IPS DF 19.7 (cell line): ENCODE measurements at regions not wholly inside any gene's neighbourhood (a gene's known extent, or its start where the extent isn't known, plus 50 kb on each side); places are given as distances from the start of the nearest gene placed in this dataset.
"Not testable (repeated sequence)": the region's sequence is repeated elsewhere in the genome, so short reads cannot be mapped to it uniquely, and the experiment has no call there.

Source experiments
- DNase-seq: peaks from one replicate; pipeline ENCODE4 v3.0.0-alpha.2; 2013; ENCODE audit warnings: low read depth, low spot score

DNA sequence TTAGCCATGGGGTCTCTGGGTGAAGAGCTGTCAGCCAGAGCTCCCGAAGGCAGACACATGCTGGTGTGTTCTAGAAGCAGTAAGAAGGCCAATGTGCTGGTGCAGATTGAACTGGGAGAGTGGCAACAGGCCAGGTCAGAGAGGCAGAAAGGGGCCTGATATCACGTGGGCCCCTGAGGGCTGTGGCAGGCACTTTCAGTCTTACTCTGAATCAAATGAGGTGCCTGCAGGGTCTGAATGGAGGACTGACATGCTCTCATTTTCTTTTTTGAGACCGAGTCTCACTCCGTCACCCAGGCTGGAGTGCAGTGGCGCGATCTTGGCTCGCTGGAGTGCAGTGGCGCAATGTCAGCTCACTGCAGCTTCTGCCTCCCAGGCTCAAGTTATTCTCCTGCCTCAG, 293.8 kb downstream of the ABCC12 start:
- DNase-seq = no peak

DNA sequence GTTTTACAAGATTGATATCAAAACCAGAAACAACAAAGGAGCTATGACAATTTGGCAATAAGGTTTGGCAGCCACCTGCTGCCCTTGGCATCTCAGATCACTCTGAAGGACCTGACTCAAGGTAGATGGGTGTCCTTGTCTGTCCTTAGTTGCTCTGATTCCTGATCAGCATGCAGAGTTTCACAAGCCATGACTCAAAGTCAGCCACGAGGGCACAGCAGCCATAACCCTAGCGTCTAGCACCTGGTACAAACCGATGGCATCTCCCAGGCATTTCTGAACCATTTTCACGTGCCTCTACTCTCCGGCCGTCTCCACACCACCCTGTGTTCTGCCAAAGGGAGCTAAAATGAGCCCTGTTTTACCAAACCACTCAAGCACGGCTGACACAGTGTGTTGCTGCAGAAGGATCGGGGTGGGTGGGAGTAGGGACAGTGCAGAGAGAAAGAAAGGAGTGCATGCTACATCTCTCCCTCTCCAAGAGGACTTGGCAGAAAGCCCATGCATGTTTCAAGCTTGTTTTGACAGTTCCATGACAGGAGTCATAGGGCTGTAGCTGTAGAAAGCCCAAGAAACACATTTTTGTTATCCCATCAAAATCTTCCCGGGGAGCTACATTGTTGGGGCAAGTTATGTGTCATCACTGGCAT, 297.3 kb downstream of the ABCC12 start:
- DNase-seq = no peak

DNA sequence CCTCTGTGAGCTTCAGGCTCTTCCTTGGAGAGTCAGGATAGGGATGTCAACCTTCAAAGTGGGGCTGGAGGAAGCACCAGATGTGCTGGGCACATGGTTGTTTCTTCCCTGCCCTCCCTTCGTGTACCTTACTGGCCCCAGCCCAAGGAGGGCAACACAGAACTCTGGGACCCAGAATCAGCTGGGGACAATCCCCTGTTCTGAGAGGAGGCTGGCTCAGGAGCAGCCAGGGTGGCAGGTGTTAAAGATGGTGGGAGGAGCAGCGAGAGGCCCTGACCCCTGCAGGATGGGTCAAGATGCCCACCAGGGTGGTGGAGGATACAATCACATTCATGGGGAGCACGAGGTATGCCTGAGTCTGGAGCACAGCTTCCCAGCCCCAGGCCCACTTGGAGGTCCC, 300.4 kb downstream of the ABCC12 start:
- no peak for DNase-seq

DNA sequence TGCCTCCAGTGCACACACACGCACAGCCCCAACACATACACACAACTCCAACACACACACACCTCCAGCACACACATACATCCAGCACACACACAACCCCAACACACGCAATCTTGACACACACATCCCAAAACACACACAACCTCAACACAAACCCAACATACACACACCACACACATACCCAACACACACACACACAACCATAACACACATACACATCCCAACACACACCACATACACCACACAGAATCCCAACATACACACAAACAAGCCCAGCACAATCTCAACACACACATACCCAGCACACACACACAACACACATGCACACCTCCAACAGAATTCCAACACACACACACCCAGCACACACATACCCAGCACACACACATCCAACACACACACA, 301.1 kb downstream of the ABCC12 start:
- no peak for DNase-seq

DNA sequence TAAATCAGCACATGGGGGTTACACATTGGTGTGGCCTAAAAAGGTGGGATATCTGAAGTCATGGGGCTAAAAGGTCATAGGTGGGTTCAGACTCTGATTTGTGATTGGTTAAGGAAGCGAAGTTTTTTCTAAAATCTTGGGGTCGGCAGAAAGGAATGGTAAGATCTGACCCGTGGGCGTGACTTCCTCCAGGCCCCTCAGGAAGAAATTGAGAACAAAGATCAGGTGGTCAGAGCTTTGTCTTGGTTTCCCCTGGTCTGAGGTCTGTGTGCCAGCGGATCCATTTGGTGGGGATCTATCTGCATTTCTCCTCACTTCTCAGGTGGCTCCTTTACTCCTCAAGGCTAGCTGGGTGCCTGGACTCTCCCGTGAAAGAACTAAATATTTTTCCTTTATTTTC, 302.8 kb downstream of the ABCC12 start:
- DNase-seq = no peak

DNA sequence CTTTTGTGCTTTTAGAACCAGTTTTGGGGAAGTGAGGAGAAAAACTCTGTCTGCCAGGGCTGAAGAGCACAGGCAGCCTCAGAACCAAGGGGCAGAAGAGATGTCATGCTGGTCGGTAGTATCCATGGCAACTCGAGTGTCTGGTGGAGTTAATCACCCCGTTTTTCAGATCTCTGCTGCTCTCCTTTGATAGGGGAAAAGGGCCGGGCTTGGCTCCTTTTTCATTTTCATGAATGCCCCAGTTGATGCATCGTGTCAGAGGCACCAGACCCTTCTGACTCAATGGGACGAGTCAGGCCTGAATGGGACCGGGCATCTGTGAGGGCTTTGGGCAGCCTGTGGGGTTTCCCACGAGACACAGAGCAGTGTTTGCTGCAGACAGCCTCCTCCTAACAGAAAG, 304.6 kb downstream of the ABCC12 start:
- DNase-seq = no peak

DNA sequence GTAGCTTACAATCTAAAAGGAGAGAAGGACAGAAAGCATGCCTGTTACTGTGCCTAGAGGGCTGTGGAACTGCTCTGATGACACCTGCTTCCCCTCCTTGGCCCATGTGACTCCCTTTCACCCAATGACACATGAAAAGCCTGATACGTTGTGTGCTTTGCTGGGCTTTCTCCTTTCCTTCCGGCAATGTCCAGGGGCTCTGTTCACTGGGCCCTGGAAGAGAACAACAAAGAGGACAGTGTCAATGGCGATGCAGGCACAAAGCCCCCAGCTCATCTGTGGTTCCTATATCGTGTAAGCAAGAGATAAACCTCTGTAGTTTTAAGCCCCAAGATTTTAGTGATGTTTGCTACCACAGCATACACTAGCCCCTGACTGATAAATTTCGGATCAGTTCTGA, 306.1 kb downstream of the ABCC12 start:
- DNase-seq = no peak

DNA sequence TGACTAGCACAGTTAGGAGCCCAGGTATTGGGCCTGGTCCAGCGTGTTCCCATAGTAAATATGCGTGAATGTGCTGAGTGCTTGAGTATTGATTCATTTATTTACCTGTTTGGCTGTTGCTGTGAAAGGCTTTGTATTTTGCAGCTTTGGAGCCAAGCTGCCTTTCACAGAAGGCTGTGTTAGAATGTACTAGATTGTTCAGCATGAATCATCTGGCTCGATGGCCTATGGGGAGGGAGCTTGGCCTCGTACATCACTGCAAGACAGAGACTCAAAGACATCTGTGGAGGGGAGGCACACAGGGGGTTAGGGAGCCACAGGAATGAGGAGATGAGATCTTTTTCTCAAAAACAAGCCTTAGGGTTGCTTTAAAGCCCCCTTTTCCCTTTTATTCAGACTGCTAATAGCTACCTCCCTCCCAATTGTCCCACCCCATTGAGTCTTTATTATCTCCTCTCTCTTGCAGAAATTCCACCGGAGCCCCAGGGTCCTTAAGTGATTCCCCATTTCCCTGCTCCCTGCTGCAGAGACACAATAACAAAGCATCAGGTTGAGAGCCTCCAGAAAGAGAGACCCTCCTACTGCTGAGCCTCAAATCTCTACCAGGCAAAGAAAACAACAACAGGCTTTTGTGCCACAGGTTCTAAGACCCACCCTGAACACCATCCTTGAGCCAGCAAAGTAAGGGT, 307.2 kb downstream of the ABCC12 start:
- peak; percentile 5 for DNase-seq

DNA sequence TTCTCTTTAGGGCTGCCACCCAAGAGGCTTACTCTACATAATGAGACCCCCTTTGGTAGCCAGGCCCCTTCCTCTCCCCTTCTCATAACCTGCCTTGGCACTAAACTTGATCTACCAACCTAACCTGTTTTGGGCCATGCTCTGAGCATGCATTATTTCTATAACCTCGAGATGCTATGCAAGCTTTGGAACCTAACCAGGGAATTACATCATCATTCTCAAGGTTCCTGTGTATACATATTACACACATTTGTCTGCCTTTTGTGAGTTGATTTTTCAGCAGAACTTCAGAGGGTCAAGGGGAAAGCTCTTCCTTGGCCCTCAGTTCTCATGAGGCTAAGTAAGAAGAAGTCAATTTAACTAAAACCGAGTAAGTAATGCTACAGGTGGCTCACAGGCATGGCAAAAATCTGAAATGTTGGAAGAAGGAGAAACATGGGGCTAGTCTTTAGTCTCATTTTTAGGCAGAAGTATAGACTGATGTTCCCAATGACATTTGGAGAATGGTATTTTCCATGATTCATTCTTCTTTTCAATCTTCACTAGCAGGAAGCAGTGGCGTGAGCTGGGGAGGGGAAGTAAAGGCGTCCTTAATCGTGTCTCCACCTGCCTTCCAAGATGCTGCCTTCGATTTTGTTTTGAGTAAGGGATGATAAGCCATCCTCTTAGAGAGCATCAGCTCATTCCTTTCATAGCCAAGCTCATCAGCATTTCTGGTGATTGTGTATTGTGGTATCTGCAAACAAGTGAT, 308.4 kb downstream of the ABCC12 start:
- no peak for DNase-seq

DNA sequence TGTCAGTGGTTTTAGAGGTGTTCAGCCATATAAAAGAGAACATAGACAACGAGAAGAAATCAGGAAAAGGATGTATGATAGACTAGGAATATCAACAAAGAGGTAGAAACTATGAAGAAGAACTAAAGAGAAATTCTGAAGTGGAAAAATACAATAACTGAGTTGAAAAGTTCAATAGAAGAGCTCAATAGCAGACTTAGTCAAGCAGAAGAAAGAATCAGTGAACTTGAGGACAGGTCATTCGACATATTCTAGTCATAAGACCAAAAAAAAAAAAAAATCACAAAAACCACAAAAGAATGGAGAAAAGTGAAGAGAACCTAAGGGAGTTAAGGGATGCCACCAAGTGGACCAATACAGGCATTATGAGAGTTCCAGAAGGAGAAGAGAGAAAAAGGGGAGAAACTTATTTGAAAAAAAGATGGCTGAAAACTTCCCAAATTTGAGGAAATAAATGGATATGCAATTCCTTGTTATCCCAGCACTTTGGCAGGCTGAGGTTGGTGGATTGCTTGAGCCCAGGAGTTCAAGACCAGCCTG, 321.2 kb downstream of the ABCC12 start:
- no peak for DNase-seq

DNA sequence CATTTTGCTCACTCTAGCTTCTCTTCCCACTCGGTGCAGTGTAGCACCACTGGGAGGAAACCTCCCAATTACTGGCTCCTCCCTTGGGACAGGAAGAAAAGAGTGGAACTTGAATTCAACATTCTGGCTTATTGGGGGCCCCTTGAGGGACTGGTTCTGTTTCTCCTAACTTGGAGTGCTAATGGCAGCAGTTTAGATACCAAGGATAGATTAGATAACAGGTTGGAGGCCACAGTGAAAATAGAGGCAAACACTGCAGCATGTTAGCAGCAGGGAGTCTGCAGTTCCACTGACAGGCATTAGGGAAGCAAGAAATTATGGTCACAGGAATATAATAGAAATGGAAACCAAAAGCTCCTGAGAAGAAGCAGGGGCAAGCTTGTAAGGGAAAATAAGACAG, 322.0 kb downstream of the ABCC12 start:
- no peak for DNase-seq

DNA sequence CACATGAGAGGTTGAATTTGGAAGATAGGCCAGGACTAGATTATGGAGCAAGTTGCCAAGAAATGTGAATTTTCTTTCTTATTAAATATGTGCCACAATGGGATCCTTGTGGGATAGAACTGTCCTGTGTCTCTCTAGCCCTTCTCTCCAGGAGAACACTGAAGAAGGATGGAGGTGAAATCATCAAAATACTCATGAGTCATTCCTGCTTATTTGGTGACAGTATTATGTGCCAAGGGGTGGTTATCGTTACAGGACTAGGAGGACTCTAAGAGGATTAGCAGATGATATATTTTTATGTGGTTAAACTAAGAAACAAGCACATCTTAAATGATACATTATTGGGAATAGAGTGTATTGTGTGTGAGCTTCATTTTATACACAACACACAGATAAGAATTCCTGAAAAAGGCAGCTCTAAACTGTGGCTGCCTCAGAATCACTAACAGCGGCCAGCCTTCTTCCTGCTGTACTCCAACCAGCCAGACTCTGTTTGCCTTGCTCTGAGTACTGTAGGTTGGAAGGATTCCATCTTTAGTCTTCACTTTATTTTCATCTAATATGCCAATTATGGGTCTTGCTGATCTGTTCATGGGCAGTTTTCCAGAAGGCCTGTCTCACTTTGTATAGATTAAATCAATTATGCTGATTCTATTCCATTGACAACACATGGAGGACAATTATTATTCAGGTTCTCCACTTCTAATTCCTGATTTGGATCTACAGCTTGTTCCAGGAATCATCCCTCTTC, 325.8 kb downstream of the ABCC12 start:
- DNase-seq = no peak

DNA sequence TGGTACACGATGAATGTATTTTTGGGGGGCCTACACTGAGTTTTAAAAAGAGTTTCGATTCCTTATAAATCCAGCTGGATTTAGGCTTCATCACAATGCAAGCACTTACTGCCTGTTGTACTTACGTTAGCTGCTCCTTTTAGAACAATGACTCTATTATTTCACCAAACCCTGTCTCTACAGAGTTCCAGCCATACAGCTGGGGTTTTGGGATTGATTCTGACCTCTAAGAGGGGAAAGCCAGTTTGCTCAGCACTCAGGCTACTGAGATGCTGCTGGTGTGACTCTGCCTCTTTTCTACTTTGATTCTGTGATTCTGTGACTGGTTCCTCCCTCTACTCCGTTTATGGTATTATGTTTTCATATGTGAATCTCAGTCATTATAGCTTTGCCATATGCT, 329.7 kb downstream of the ABCC12 start:
- DNase-seq = no peak

DNA sequence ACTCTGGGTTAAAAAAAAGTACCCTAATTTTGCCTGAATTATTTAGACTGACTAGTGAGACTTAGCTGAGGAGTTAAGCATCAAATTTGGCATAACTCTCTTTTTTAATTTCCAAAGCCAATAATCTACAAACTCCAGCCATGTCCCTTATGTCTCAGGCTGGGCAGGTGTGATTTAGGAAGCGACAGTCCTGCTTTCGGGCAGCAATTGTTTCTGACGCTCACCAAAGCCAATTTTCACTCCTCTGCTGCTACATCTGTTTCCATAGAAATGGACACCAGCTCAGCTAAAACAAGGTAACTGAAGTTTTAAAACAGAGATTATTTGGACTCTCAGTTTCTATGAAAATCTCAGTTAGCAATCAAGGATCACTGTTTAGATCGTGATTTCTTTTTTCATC, 338.7 kb downstream of the ABCC12 start:
- DNase-seq = no peak

DNA sequence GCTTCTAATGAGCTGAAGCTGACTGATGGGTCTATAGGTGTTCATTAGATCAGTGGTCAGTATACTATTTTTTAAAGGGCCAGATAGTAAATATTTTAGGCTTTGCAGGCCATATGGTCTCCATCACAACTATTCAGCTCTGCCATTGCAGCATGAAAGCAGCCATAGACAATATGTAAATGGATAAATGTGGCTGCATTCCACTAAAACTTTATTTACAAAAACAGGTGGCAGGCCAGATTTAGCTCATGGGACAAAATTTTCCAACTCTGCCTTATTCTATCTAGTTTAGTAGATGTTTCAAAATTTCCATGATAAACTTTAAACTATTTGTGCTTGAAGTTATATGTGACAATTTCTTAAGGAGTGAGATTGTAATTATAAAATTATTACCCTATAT, 339.3 kb downstream of the ABCC12 start:
- DNase-seq = no peak

DNA sequence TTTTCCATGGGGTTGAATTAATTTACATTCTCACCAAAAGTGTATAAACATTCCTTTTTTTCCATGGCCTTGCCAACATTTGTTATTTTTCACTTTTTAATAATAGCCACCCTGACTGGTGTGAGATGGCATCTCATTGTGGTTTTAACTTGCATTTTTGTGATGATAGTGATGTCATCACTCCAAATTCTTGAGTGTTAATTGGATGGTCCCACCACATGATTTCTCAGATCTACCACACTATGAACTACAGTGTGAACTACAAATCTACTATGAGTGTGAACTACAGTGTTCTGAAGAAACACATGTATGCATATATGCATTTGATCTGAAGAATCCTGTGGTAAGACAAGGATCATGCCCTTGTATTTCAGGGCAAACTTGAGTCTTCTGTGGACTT, 340.1 kb downstream of the ABCC12 start:
- DNase-seq = no peak

DNA sequence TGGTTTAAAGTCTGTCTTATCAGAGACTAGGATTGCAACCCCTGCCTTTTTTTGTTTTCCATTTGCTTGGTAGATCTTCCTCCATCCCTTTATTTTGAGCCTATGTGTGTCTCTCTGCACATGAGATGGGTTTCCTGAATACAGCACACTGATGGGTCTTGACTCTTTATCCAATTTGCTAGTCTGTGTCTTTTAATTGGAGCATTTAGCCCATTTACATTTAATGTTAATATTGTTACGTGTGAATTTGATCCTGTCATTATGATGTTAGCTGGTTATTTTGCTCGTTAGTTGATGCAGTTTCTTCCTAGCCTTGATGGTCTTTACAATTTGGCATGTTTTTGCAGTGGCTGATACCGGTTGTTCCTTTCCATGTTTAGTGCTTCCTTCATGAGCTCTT, 344.0 kb downstream of the ABCC12 start:
- DNase-seq = not testable (repeated sequence)

DNA sequence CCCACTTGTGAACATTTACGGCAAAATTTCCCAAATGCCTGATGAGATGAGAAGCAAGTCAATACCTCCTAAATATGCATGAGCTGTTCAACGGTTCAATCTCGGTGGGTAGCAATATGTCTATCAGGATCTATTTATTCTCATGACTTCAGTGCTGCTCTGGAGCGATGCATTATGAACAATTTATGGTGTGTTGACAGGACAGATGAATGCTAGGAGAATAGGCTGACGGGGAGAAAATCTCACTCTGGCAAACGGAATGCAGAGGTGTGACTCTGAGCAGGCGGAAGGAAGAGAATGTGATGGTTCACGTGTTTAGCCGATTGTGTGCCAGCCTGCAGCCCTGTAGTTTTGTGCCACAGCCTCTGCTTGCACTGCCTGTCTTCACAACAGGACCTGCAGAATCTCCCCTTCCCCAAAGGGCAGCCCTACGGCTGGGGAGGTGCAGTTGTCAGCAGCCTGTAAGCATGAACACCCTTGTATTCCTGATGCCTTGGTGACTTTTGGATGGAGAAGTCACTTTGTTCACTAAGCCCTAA, 345.2 kb downstream of the PHKB start:
- DNase-seq = no peak

DNA sequence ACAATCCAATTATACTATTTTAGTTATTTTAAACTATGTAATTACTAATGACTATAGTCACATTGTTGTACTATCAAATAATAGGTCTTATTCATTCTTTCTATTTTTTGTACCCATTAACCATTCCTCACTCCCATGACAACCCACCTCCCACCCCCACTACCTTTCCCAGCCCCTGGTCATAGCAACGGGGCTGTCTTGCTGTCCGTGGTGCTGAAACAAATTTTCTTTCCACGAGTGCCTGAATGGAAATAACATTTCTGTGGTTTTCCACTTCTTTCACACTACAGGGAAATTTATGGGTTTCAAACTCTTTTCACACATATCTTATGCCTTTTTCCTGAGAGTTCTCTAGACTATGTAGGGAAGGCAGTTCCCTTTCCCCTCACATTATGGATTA, 326.6 kb downstream of the PHKB start:
- no peak for DNase-seq

DNA sequence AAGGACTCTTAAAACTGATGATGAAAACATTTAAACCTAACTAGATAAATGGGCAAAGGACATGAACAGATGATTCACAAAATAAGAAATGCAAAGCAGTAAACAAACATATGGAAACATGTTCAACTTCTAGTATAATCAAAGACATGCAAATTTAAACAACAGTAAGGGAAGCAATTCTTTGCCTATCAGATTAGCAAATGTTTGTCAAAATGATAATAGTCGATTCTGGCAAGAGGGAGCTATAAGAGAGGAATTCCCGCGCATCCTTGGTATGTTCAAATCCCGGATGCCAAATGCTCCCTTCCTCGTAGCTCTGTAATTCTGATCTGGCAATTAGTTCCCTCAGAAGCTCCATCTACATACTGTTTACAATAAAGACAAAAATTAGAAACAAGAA, 320.5 kb downstream of the PHKB start:
- DNase-seq = no peak

DNA sequence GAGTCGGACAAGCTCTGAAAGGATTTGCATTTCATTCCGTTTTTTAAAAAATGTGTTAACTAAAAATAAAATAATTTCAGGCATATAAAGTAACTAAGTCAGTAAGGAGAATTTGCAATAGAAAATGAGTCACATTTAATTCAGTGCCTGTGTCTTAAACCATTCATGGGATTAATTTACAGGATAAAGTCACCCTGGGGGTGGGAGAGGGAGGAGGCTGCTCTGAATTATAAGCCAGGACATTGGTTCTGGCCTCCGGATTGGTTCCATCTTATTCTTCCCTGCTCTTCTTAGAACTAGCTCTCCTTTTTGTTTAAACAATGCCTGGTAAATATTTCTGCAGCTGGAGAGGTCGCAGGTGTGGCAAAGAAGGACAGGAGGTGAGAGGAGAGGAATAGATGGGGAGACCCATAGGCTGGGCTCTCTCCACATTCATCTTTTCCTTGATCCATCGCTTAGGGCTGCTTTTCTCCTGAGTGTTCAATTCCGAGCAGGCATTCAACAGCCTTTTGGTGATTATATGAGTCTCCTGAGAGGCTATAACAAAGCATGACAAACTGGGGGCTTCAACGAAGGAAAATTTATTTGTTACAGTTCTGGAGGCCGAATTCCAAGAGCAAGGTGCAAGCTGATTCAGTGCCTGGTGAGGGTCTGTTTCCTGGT, 319.2 kb downstream of the PHKB start:
- DNase-seq = no peak
